ENCODE measurements at regions not wholly inside any gene's neighbourhood (a gene's known extent, or its start where the extent isn't known, plus 50 kb on each side); places are given as distances from the start of the nearest gene placed in this dataset.

DNA sequence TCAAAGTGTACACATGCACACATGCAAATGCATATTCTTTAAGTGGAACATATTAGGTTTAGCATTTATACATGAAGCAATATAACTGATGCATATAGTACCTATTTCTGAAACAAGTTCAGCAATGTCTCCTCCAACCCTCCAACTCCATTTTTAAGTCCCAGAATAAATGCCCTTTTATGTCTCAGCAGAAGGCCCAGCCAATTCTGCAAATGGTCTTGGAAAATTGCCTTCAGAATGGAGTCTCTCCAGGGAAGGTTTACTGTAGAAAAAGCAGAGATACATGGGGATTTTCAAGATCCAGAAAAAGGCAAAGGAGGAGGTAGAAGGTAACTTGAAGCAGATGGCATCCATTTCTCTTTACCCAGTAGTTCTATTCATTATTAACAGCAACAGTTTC, 633.3 kb downstream of the MAFB start:
- H3K4me1 ChIP-seq, result no peaks in the 10 kb centered on the region
- H3K27me3 ChIP-seq, result no peaks in the 10 kb centered on the region
- intact Hi-C loops (cut with DNase I), result no loop called here
- H3K27ac ChIP-seq, result no peak overlapping the region
- no peak overlapping the region for H3K4me3 ChIP-seq
- H3K9me3 ChIP-seq, result peaks cover 0 to 5% (median 0%) of the 10 kb centered on the region in 12 donors
- no peaks in the 10 kb centered on the region for H3K36me3 ChIP-seq
- no peak for TF ChIP-seq POLR2A (IDR thresholded peaks at IDR 0.05)
- TF ChIP-seq, protein P1, sequence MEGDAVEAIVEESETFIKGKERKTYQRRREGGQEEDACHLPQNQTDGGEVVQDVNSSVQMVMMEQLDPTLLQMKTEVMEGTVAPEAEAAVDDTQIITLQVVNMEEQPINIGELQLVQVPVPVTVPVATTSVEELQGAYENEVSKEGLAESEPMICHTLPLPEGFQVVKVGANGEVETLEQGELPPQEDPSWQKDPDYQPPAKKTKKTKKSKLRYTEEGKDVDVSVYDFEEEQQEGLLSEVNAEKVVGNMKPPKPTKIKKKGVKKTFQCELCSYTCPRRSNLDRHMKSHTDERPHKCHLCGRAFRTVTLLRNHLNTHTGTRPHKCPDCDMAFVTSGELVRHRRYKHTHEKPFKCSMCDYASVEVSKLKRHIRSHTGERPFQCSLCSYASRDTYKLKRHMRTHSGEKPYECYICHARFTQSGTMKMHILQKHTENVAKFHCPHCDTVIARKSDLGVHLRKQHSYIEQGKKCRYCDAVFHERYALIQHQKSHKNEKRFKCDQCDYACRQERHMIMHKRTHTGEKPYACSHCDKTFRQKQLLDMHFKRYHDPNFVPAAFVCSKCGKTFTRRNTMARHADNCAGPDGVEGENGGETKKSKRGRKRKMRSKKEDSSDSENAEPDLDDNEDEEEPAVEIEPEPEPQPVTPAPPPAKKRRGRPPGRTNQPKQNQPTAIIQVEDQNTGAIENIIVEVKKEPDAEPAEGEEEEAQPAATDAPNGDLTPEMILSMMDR (IDR thresholded peaks at IDR 0.05), result no peak
- DNase-seq (no peak), ATAC-seq (no peak)

DNA sequence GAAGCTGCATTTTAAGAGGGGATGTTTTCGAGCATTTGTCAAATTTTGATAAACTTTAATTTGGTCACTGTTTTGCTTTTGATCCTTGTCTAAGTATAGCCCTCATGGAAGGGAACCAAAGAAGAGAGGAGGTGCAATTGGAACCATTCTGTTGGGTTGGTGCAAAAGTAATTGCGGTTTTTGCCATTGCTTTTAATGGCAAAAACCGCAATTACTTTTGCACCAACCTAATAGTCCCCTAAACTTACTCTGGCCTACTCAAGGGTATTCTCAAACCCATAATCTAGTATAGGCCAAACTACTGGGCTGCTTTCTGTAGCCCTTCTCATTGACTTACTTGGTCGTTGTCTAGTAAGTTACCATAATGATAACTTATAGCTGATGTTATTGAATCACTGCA, 634.7 kb downstream of the MAFB start:
- DNase-seq, result no peak
- TF ChIP-seq, protein P1 (IDR thresholded peaks at IDR 0.05), result no peak
- no peak for TF ChIP-seq POLR2A (IDR thresholded peaks at IDR 0.05)

DNA sequence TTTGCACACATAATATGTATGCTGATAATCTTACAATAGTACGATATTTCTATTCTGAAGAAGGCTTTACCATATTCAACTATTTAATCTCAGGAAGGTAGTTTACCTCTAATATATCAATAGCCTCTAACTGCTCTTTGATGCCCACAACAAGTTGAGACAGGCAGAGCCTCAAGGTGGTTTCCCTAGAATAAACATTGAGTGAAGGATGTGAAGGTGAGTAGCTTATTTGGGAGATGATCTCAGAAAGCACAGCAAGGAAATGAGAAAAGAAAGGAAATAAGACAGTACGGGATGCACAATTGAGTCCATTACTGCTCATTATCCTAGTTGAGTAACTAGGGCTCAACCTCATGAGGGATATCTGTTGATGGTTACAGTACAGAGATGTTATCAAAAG, 638.4 kb downstream of the MAFB start:
- Histone ChIP-seq H3K9me3 (no peaks in the 10 kb centered on the region), H3K36me3 (no peaks in the 10 kb centered on the region), H3K27me3 (no peaks in the 10 kb centered on the region), H3K4me1 (no peaks in the 10 kb centered on the region), H3K27ac (no peak overlapping the region), H3K4me3 (no peak overlapping the region)
- DNase-seq, result no peak
- ATAC-seq, result no peak
- intact Hi-C loops (cut with DNase I), result no loop called here
- TF ChIP-seq POLR2A (IDR thresholded peaks at IDR 0.05), result no peak
- 82 to 85% (median 83%) methylated on average over 2 of the region's 2 CpGs for whole genome bisulfite sequencing, 4 donors

More for the DNA sequence above, 634.7 kb downstream of the MAFB start:
- H3K4me1 ChIP-seq, result no peaks in the 10 kb centered on the region
- no peaks in the 10 kb centered on the region for H3K36me3 ChIP-seq
- H3K27me3 ChIP-seq, result no peaks in the 10 kb centered on the region
- H3K9me3 ChIP-seq, result peaks cover 0 to 2% (median 0%) of the 10 kb centered on the region in 12 donors
- 64 to 81% (median 66%) methylated on average over 4 of the region's 4 CpGs for WGBS, 4 donors
- no peak overlapping the region for H3K27ac ChIP-seq
- ATAC-seq, result no peak
- H3K4me3 ChIP-seq, result no peak overlapping the region
- intact Hi-C loops (cut with DNase I), result no loop called here

DNA sequence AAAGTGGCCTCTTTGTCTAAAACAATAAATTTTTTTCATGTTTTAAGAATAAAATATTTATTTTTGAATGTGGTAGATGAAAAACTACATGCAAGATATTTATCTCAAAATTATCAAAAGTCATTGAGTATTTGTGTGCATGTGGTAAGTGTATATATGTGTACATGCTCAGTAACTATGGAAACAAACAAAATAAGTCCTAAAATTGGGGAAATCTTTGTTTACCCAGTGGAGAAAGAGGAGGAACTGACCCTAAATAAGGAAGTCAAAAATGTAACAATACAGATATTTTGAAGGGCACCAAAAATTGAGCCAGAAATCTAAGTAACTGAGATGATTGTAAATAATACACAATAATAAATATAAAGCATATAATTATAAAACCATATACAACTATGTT, 639.2 kb downstream of the MAFB start:
- H3K9me3 ChIP-seq, result no peaks in the 10 kb centered on the region
- H3K27ac ChIP-seq, result no peak overlapping the region
- no peak for ATAC-seq
- no peak for DNase-seq
- no peak for TF ChIP-seq POLR2A (IDR thresholded peaks at IDR 0.05)
- TF ChIP-seq, protein P1 (IDR thresholded peaks at IDR 0.05), result no peak
- H3K27me3 ChIP-seq, result no peaks in the 10 kb centered on the region
- intact Hi-C loops (cut with DNase I), result no loop called here
- no peak overlapping the region for H3K4me3 ChIP-seq
- no peaks in the 10 kb centered on the region for H3K4me1 ChIP-seq
- H3K36me3 ChIP-seq, result no peaks in the 10 kb centered on the region

DNA sequence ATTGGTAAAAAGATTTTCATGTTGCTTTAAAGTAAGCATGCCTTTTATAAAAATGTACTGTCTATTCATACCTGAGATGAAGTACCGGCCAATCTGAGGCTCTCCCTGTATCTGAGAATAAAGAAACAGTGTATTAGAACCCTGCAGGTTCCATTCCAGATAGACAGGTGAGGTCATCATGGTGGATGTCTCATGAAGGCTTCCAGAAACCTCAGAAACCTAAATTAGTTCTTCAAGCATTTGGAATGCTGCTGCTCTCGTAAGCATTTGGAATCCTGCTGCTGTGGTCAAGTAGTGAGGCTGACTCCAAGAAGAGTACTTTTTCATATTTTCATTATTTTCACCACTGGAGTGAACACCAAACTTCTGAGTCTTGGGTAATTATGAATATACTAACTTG, 642.3 kb downstream of the MAFB start:
- intact Hi-C loops (cut with DNase I), result no loop called here
- no peak overlapping the region for H3K4me3 ChIP-seq
- no peak overlapping the region for H3K27ac ChIP-seq
- no peaks in the 10 kb centered on the region for H3K9me3 ChIP-seq
- TF ChIP-seq POLR2A (IDR thresholded peaks at IDR 0.05), result no peak
- no peak for DNase-seq
- H3K36me3 ChIP-seq, result no peaks in the 10 kb centered on the region
- no peaks in the 10 kb centered on the region for H3K4me1 ChIP-seq
- no peaks in the 10 kb centered on the region for H3K27me3 ChIP-seq
- 81 to 98% (median 93%) methylated on average over 2 of the region's 2 CpGs for WGBS, 4 donors
- no peak for ATAC-seq
